ENCODE measurements at regions not wholly inside any gene's neighbourhood (a gene's known extent, or its start where the extent isn't known, plus 50 kb on each side); places are given as distances from the start of the nearest gene placed in this dataset.

- no peak for DNase-seq (ENCODE audit: low read depth in 2 of 2)
These were observed 1022.5 kb downstream of the AACS start for GRCh38 chr12:126087692-126088091.

GRCh38 chr12:126093908-126094307 is 1028.7 kb downstream of the AACS start:
- DNase-seq (ENCODE audit: low read depth in 2 of 2), result no peak

- no peak for DNase-seq (ENCODE audit: low read depth in 2 of 2)
These were observed 1030.7 kb downstream of the AACS start for GRCh38 chr12:126095748-126096510.

- no peak for DNase-seq (ENCODE audit: low read depth in 2 of 2)
These were observed 1041.5 kb downstream of the AACS start for GRCh38 chr12:126106706-126107105.

- no peak for DNase-seq (ENCODE audit: low read depth in 2 of 2)
These were observed 1042.4 kb downstream of the AACS start for GRCh38 chr12:126107659-126108058.

- DNase-seq (ENCODE audit: low read depth in 2 of 2), result no peak
These were observed 1043.0 kb downstream of the AACS start for GRCh38 chr12:126108247-126108646.

- no peak for DNase-seq (ENCODE audit: low read depth in 2 of 2)
These were observed 1046.9 kb downstream of the AACS start for GRCh38 chr12:126112141-126112540.

- no peak for DNase-seq (ENCODE audit: low read depth in 2 of 2)
These were observed 1047.6 kb downstream of the AACS start for GRCh38 chr12:126112849-126113248.

- no peak for DNase-seq (ENCODE audit: low read depth in 2 of 2)
These were observed 1049.2 kb downstream of the AACS start for GRCh38 chr12:126114441-126114840.

GRCh38 chr12:126117502-126117901 is 1052.3 kb downstream of the AACS start:
- no peak for DNase-seq (ENCODE audit: low read depth in 2 of 2)

- no peak for DNase-seq (ENCODE audit: low read depth in 2 of 2)
These were observed 1074.1 kb downstream of the AACS start for GRCh38 chr12:126139355-126139754.

- no peak for DNase-seq (ENCODE audit: low read depth in 2 of 2)
These were observed 1079.4 kb downstream of the AACS start for GRCh38 chr12:126144603-126145002.

GRCh38 chr12:126147321-126147720 is 1082.1 kb downstream of the AACS start:
- DNase-seq (ENCODE audit: low read depth in 2 of 2), result no peak

- DNase-seq (ENCODE audit: low read depth in 2 of 2), result no peak
These were observed 1091.8 kb downstream of the AACS start for GRCh38 chr12:126156806-126157574.

- no peak for DNase-seq (ENCODE audit: low read depth in 2 of 2)
These were observed 1092.3 kb downstream of the AACS start for GRCh38 chr12:126157575-126157966.

- no peak for DNase-seq (ENCODE audit: low read depth in 2 of 2)
These were observed 1093.9 kb downstream of the AACS start for GRCh38 chr12:126159139-126159538.

- no peak for DNase-seq (ENCODE audit: low read depth in 2 of 2)
These were observed 1095.7 kb downstream of the AACS start for GRCh38 chr12:126160912-126161311.

GRCh38 chr12:126163984-126164383 is 1098.7 kb downstream of the AACS start:
- no peak for DNase-seq (ENCODE audit: low read depth in 2 of 2)

GRCh38 chr12:126171937-126172559 is 1106.8 kb downstream of the AACS start:
- no peak for DNase-seq (ENCODE audit: low read depth in 2 of 2)

GRCh38 chr12:126182619-126183236 is 1117.5 kb downstream of the AACS start:
- DNase-seq (ENCODE audit: low read depth in 2 of 2), result no peak

GRCh38 chr12:126185025-126185424 is 1119.8 kb downstream of the AACS start:
- DNase-seq (ENCODE audit: low read depth in 2 of 2), result no peak

- no peak for DNase-seq (ENCODE audit: low read depth in 2 of 2)
These were observed 1124.6 kb downstream of the AACS start for GRCh38 chr12:126189856-126190255.
